ENCODE measurements at regions not wholly inside any gene's neighbourhood (a gene's known extent, or its start where the extent isn't known, plus 50 kb on each side); places are given as distances from the start of the nearest gene placed in this dataset.
"Not testable (repeated sequence)": the region's sequence is repeated elsewhere in the genome, so short reads cannot be mapped to it uniquely, and the experiment has no call there.

- DNase-seq = no peak
Observed at GRCh38 chr18:47669815-47670214, 260.6 kb downstream of the SMAD2 start.

- no peak for DNase-seq
Observed at GRCh38 chr18:47658498-47658897, 272.0 kb downstream of the SMAD2 start.

- no peak for DNase-seq
Observed at GRCh38 chr18:47654988-47655387, 275.5 kb downstream of the SMAD2 start.

GRCh38 chr18:47644896-47645295 lies 285.6 kb downstream of the SMAD2 start:
- DNase-seq = no peak

- not testable (repeated sequence) for DNase-seq
Observed at GRCh38 chr18:47637551-47637950, 292.9 kb downstream of the SMAD2 start.

GRCh38 chr18:47635416-47635815 lies 295.0 kb downstream of the SMAD2 start:
- no peak for DNase-seq

GRCh38 chr18:47632970-47633635 lies 297.4 kb downstream of the SMAD2 start:
- DNase-seq = no peak

GRCh38 chr18:47628893-47629292 lies 301.6 kb downstream of the SMAD2 start:
- no peak for DNase-seq

GRCh38 chr18:47628240-47628781 lies 302.1 kb downstream of the SMAD2 start:
- DNase-seq = no peak

- DNase-seq = no peak
Observed at GRCh38 chr18:47627030-47627429, 303.4 kb downstream of the SMAD2 start.

- no peak for DNase-seq
Observed at GRCh38 chr18:47619771-47620448, 310.5 kb downstream of the SMAD2 start.

- no peak for DNase-seq
Observed at GRCh38 chr18:47618758-47619157, 311.7 kb downstream of the SMAD2 start.

GRCh38 chr18:47615043-47615442 lies 315.4 kb downstream of the SMAD2 start:
- no peak for DNase-seq

- DNase-seq = no peak
Observed at GRCh38 chr18:47613929-47614328, 316.5 kb downstream of the SMAD2 start.

GRCh38 chr18:47611649-47612048 lies 318.8 kb downstream of the SMAD2 start:
- DNase-seq = no peak

GRCh38 chr18:47606526-47606925 lies 323.9 kb downstream of the SMAD2 start:
- no peak for DNase-seq

GRCh38 chr18:47605093-47605492 lies 325.4 kb downstream of the SMAD2 start:
- no peak for DNase-seq

GRCh38 chr18:47604021-47604420 lies 326.4 kb downstream of the SMAD2 start:
- no peak for DNase-seq

GRCh38 chr18:47603158-47603557 lies 327.3 kb downstream of the SMAD2 start:
- no peak for DNase-seq

GRCh38 chr18:47602273-47602897 lies 328.1 kb downstream of the SMAD2 start:
- no peak for DNase-seq

GRCh38 chr18:47601581-47602272 lies 328.7 kb downstream of the SMAD2 start:
- no peak for DNase-seq

- DNase-seq = peak; percentile 4
Observed at GRCh38 chr18:47595831-47596501, 334.5 kb downstream of the SMAD2 start.

- DNase-seq = no peak
Observed at GRCh38 chr18:47594621-47595086, 335.8 kb downstream of the SMAD2 start.
